ENCODE measurements at regions not wholly inside any gene's neighbourhood (a gene's known extent, or its start where the extent isn't known, plus 50 kb on each side); places are given as distances from the start of the nearest gene placed in this dataset.

DNA sequence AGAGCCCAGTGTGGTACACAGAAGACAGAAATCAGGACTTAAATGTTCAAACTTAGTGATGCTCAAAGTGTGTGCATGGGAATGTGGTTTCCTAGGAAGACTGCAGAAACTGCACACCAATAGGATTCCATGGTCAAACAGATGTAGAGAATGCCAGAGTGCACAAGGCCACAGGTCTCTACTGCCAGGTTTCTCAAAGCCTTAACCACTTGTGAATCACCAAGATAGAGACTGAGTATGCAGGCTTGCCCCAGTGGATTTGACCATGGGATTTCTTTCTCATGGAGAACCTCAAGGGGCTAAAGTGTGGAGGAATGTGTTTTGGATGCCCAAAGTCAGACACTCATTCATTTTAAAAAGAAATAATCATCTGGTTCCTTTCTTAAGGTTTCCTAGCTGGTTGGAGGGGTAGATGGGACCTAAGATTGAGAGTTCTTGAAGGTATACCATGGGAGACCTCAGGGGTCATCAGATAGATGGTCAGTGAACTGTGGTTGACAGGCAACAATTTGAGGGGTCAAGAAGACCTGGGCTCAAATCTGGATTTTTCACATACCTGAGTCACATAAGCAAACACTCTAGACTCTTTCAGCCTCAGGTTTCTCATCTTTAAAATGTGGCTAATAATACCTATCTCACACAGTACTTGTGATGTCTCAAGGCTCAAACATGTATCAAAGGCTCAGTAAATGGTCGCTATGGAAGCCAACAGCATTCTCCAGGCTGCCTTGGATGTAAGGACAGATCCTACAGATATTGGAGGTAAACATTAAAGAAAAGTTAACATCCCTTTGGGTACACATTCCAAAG, 81.1 kb downstream of the BOD1 start:
- FAIRE-seq = no peak
- TF ChIP-seq, protein P1, sequence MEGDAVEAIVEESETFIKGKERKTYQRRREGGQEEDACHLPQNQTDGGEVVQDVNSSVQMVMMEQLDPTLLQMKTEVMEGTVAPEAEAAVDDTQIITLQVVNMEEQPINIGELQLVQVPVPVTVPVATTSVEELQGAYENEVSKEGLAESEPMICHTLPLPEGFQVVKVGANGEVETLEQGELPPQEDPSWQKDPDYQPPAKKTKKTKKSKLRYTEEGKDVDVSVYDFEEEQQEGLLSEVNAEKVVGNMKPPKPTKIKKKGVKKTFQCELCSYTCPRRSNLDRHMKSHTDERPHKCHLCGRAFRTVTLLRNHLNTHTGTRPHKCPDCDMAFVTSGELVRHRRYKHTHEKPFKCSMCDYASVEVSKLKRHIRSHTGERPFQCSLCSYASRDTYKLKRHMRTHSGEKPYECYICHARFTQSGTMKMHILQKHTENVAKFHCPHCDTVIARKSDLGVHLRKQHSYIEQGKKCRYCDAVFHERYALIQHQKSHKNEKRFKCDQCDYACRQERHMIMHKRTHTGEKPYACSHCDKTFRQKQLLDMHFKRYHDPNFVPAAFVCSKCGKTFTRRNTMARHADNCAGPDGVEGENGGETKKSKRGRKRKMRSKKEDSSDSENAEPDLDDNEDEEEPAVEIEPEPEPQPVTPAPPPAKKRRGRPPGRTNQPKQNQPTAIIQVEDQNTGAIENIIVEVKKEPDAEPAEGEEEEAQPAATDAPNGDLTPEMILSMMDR (IDR thresholded peaks at IDR 0.05; ENCODE audit: insufficient read depth, missing control alignments) = no peak
- no peak for DNase-seq (ENCODE audit: insufficient read length, low spot score)

DNA sequence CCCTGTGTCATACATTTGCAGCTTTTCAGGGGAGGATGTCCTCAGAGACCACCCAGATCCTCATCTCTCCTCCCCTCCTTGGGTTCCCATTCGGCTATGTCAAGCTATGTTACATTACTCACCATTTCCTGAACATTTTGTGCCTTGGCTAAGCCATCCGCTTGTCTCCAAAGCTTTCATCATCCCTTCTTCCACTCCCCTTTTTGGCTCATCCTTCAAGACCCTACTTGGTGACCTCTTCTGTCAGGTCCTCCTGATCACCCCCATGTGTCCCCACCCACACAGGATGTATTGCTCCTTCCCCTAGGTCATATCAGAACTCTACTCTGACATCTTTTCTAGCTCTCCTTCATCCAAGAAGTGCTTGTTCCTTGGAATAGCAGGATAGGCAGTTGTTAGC, 81.8 kb downstream of the BOD1 start:
- DNase-seq (ENCODE audit: insufficient read length, low spot score) = no peak
- TF ChIP-seq, protein P1 (IDR thresholded peaks at IDR 0.05; ENCODE audit: insufficient read depth, missing control alignments) = no peak
- no peak for FAIRE-seq

DNA sequence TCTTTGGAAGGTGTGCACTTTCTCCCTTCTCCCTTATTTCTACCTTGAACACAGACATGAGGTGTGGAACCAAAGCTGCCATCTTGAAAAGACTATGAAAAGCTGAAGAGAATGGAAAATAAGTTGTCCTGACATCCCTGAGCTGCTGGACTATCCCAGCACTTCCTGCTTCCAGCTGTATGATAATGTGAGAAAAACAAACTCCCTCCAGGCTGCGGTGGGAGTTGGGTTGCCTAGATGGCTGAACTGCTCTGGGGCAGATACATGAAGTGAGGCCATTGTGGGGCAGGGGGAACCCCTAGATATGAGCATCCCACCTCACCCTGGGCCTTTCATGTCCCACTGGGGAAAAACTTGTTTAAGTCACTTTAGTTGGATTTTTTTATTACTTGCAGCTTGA, 82.4 kb downstream of the BOD1 start:
- no peak for FAIRE-seq

DNA sequence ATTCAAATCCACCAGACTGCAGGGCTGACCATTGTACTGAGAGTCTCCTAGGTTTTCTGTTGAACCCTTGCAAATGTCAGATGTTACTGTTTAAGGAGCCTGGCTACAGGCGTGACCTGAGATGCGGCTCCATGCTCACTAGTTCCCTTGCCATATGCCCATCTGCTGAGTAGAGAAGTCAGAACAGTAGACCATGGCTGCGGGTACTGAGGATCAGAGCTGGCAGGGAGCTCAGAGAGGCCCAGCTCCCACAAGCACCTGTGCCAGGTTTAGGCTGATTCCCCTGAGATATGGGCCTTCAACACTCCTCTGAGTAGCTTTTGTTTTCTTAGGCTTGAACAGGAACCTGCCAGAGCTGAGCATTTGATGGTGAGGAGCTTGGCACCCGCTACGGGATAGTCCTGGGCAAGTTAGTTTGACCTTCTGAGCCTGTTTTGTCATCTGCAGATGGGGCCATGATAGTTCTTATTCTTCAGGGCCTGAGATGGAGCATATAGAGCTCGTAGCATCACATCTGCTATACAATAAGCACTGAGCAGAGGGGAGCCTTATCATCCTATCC, 83.7 kb downstream of the BOD1 start:
- FAIRE-seq = no peak
- DNase-seq (ENCODE audit: insufficient read length, low spot score) = no peak
- TF ChIP-seq, protein P1 (IDR thresholded peaks at IDR 0.05; ENCODE audit: insufficient read depth, missing control alignments) = no peak

More for the DNA sequence above, 82.4 kb downstream of the BOD1 start:
- TF ChIP-seq, protein P1 (IDR thresholded peaks at IDR 0.05; ENCODE audit: insufficient read depth, missing control alignments) = no peak
- DNase-seq (ENCODE audit: insufficient read length, low spot score) = no peak

DNA sequence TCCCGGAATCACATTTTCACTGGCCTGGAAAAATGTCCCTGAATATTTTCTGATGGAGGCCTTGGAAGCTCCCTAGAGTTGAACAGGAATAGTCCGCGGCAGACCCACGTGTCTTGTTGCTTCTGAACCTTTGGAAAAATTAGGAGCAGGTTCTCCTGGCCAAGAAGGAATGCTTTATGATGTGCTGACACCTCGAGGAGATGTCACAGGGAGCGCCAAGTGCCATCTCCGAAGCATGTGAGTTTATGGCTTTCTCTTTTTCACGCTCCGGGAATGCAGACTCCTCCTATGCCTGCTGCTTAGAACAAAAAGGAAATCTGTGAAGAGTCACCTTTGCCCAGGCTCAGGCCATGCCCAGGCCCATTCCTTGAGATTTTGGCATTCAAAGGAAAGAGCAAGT, 84.6 kb downstream of the BOD1 start:
- no peak for FAIRE-seq
- DNase-seq (ENCODE audit: insufficient read length, low spot score) = no peak
- TF ChIP-seq, protein P1 (IDR thresholded peaks at IDR 0.05; ENCODE audit: insufficient read depth, missing control alignments) = no peak

DNA sequence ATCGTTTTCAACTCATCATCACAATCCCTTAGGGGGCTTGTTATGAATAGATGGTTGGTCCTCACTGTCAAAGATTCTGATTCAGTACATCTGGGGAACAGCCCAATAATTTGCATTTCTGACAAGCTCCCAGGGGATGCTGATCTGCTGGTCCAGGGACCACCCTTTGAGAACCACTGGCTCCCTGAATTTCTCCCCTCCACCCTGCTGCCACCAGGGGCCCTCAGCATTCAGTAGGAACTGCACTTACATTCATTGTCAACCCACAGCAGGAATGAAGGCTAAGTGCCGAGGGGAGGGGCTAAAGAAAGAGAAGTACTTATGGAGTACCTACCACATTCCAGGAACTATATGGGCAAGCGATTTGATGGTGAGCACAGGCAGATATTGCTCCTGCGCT, 85.9 kb downstream of the BOD1 start:
- DNase-seq (ENCODE audit: insufficient read length, low spot score) = no peak
- FAIRE-seq = no peak
- TF ChIP-seq, protein P1 (IDR thresholded peaks at IDR 0.05; ENCODE audit: insufficient read depth, missing control alignments) = peak; percentile 0

DNA sequence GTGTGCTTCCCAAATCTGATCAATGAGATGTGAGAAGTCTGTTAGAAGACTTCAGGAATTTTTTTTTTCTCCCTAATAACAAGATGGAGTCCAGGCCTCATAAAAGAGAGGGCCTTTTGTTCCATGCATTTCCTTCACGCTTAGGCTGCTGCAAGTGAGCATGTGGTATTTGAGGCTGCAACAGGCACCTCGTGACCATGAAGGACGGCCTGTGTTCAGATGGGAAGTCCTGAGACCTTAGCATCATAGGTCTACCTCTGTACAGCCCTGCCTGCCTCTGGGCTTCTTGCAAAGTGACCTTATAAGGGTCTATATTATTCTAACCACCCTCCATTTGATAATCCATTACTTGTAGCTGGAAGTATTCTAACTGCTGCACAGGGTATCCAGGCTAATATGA, 86.6 kb downstream of the BOD1 start:
- TF ChIP-seq, protein P1 (IDR thresholded peaks at IDR 0.05; ENCODE audit: insufficient read depth, missing control alignments) = no peak
- no peak for DNase-seq (ENCODE audit: insufficient read length, low spot score)
- no peak for FAIRE-seq

Measured in D721Med (cell line).